ENCODE measurements at regions not wholly inside any gene's neighbourhood (a gene's known extent, or its start where the extent isn't known, plus 50 kb on each side); places are given as distances from the start of the nearest gene placed in this dataset.

- Histone ChIP-seq H3K27ac (ENCODE audit: low read depth, low read length) (no peak overlapping the region), H3K79me2 (ENCODE audit: control insufficient read depth in 1 of 2, insufficient read depth in 2 of 2, low read length in 2 of 2) (no peaks in the 10 kb centered on the region), H2BK120ac (replicated peaks; ENCODE audit: low read depth, low read length) (no peak overlapping the region), H3K36me3 (ENCODE audit: control insufficient read depth in 2 of 4, insufficient read depth in 4 of 4, low read length in 3 of 4) (no peaks in the 10 kb centered on the region), H3K9ac (replicated peaks in 1 of 4; ENCODE audit: extremely low read depth in 1 of 4, low read depth in 3 of 4, low read length in 3 of 4) (no peak overlapping the region), H3K4me1 (replicated peaks in 1 of 4; ENCODE audit: control insufficient read depth in 3 of 4, insufficient read depth in 4 of 4, low read length in 3 of 4) (no peaks in the 10 kb centered on the region), H3K14ac (ENCODE audit: insufficient read length) (no peak overlapping the region), H2BK5ac (ENCODE audit: low read depth, low read length) (no peak overlapping the region), H4K5ac (ENCODE audit: insufficient read length, low read depth, low read length) (no peak overlapping the region), H2AFZ (ENCODE audit: low read length) (no peak overlapping the region), H3K23ac (ENCODE audit: insufficient read length) (no peak overlapping the region), H2BK12ac (ENCODE audit: low read depth, low read length) (no peak overlapping the region), H3K79me1 (ENCODE audit: low read depth, low read length) (no peaks in the 10 kb centered on the region; the same call in 1 of the 2 replicates), H4K91ac (replicated peaks; ENCODE audit: insufficient read length, low read length) (no peak overlapping the region), H3K4ac (replicated peaks; ENCODE audit: insufficient read length, low read depth, low read length) (no peak overlapping the region), H2AK5ac (ENCODE audit: low read depth, low read length) (no peak overlapping the region), H3K56ac (replicated peaks; ENCODE audit: insufficient read length, low read depth, low read length) (no peak overlapping the region), H2BK20ac (ENCODE audit: low read length) (no peak overlapping the region), H3K27me3 (replicated peaks in 1 of 4; ENCODE audit: control insufficient read depth in 3 of 4, extremely low read depth in 1 of 4, insufficient read depth in 3 of 4, low read length in 3 of 4) (no peaks in the 10 kb centered on the region), H3K9me3 (ENCODE audit: insufficient read depth in 2 of 2, low read depth in 1 of 2, low read length in 1 of 2) (no peaks in the 10 kb centered on the region), H3K18ac (ENCODE audit: extremely low read depth, low read length) (no peak overlapping the region), H3K4me3 (ENCODE audit: extremely low read depth in 1 of 4, insufficient read depth in 2 of 4, low read depth in 3 of 4, low read length in 4 of 4) (no peak overlapping the region), H3K4me2 (ENCODE audit: insufficient read depth in 1 of 2, low read depth in 2 of 2, low read length in 2 of 2) (no peak overlapping the region), H3K23me2 (ENCODE audit: low read depth, low read length) (no peaks in the 10 kb centered on the region), H4K8ac (ENCODE audit: extremely low read depth, insufficient read depth, low read length) (no peak overlapping the region), H2BK15ac (ENCODE audit: low read length) (no peak overlapping the region), H4K20me1 (replicated peaks in 1 of 2; ENCODE audit: control insufficient read depth in 1 of 2, insufficient read depth in 2 of 2, low read length in 2 of 2) (no peaks in the 10 kb centered on the region)
- ChIA-PET CTCF (ENCODE audit: partially characterized antibody) (no interaction called here), POLR2A (ENCODE audit: partially characterized antibody) (no interaction called here)
- TF ChIP-seq RAD21 (IDR thresholded peaks at IDR 0.05 in 1 of 2, conservative IDR thresholded peaks at IDR 0.05 in 1 of 2; ENCODE audit: low read depth in 2 of 2, low read length in 2 of 2) (no peak), RXRA (IDR thresholded peaks at IDR 0.05; ENCODE audit: insufficient read depth, low read depth, low read length) (no peak), JUN (IDR thresholded peaks at IDR 0.05; ENCODE audit: low read depth, low read length) (no peak), ZNF274 (IDR thresholded peaks at IDR 0.05; ENCODE audit: borderline replicate concordance, extremely low read depth, low read length) (no peak), HDAC2 (IDR thresholded peaks at IDR 0.05; ENCODE audit: borderline replicate concordance in 1 of 2, low read depth in 2 of 2, low read length in 2 of 2) (no peak), MAX (IDR thresholded peaks at IDR 0.05) (no peak), POU5F1 (IDR thresholded peaks at IDR 0.05; ENCODE audit: low read depth, low read length) (no peak)
- no peak for DNase-seq (ENCODE audit: low read depth in 1 of 2, low spot score in 2 of 2)
- FAIRE-seq = no peak
Observed at GRCh38 chr7:115779561-115779960, 251.0 kb downstream of the TFEC start.
